Spinal cord (tissue), 9 donors: ENCODE measurements at regions not wholly inside any gene's neighbourhood (a gene's known extent, or its start where the extent isn't known, plus 50 kb on each side); places are given as distances from the start of the nearest gene placed in this dataset.

Source experiments
- DNase-seq, 6 donors: peaks; one replicate each; pipeline versions ENCODE4 v3.0.0 to v3.0.0-alpha.2; 2013 to 2015; ENCODE audit warnings: low spot score in 6 of 6, low read depth in 4 of 6
- H3K27ac ChIP-seq: one replicate; pipeline ENCODE4 v1.5.1; 2013; ENCODE audit warnings: low read depth, low read length, control low read depth
- H3K27me3 ChIP-seq: one replicate; pipeline ENCODE4 v1.6.1; 2013; ENCODE audit warnings: low read length; ENCODE audit not compliant: control insufficient read depth, insufficient read depth
- H3K36me3 ChIP-seq: one replicate; pipeline ENCODE4 v1.6.1; 2013; ENCODE audit warnings: low read length; ENCODE audit not compliant: control insufficient read depth, insufficient read depth
- H3K4me1 ChIP-seq: one replicate; pipeline ENCODE4 v1.6.1; 2013; ENCODE audit warnings: low read length; ENCODE audit not compliant: control insufficient read depth, insufficient read depth
- H3K4me3 ChIP-seq: one replicate; pipeline ENCODE4 v1.5.1; 2013; ENCODE audit warnings: low read depth, low read length, control low read depth
- H3K9me3 ChIP-seq: one replicate; pipeline ENCODE4 v1.6.1; 2013; ENCODE audit warnings: low read length; ENCODE audit not compliant: control insufficient read depth, insufficient read depth
- WGBS: methylation state at CpG from one replicate; pipeline ENCODE4 v1.1.5; 2013; ENCODE audit warnings: missing lambda C conversion rate; ENCODE audit not compliant: insufficient coverage; 5-methylcytosine and 5-hydroxymethylcytosine counted together
- donor health status: healthy.

GRCh38 chr10:2222631-2223030 lies 485.3 kb upstream of the ADARB2 start:
- Histone ChIP-seq H3K9me3 (no peaks in the 10 kb centered on the region), H3K4me3 (no peak overlapping the region), H3K36me3 (no peaks in the 10 kb centered on the region), H3K27ac (no peak overlapping the region), H3K4me1 (peaks cover 4% of the 10 kb centered on the region), H3K27me3 (no peaks in the 10 kb centered on the region)
- 96% methylated on average over 5 of the region's 6 CpGs for WGBS
- no peak for DNase-seq

- peak in 1 of 6 donors; percentile 5 for DNase-seq
- 44% methylated on average over 9 of the region's 10 CpGs for WGBS
- no peaks in the 10 kb centered on the region for H3K36me3 ChIP-seq
- no peak overlapping the region for H3K4me3 ChIP-seq
- H3K27me3 ChIP-seq, result peaks cover 4% of the 10 kb centered on the region
- H3K27ac ChIP-seq, result no peak overlapping the region
- H3K9me3 ChIP-seq, result no peaks in the 10 kb centered on the region
- no peaks in the 10 kb centered on the region for H3K4me1 ChIP-seq
These were observed 477.5 kb upstream of the ADARB2 start for GRCh38 chr10:2214805-2215204.

- H3K27me3 ChIP-seq, result peaks cover 4% of the 10 kb centered on the region
- H3K9me3 ChIP-seq, result no peaks in the 10 kb centered on the region
- H3K4me1 ChIP-seq, result no peaks in the 10 kb centered on the region
- no peaks in the 10 kb centered on the region for H3K36me3 ChIP-seq
- no peak overlapping the region for H3K4me3 ChIP-seq
- H3K27ac ChIP-seq, result no peak overlapping the region
- 96% methylated on average over 11 of the region's 12 CpGs for WGBS
- DNase-seq, result no peak
These were observed 476.8 kb upstream of the ADARB2 start for GRCh38 chr10:2214092-2214491.

GRCh38 chr10:2212244-2212834 lies 475.0 kb upstream of the ADARB2 start:
- H3K27me3 ChIP-seq, result peaks cover 4% of the 10 kb centered on the region
- H3K4me1 ChIP-seq, result no peaks in the 10 kb centered on the region
- no peak overlapping the region for H3K4me3 ChIP-seq
- no peaks in the 10 kb centered on the region for H3K9me3 ChIP-seq
- no peaks in the 10 kb centered on the region for H3K36me3 ChIP-seq
- peak in 2 of 6 donors; percentile 12 to 78 for DNase-seq
- no peak overlapping the region for H3K27ac ChIP-seq
- 51% methylated on average over 3 of the region's 11 CpGs for WGBS

GRCh38 chr10:2210088-2210487 lies 472.8 kb upstream of the ADARB2 start:
- no peaks in the 10 kb centered on the region for H3K36me3 ChIP-seq
- no peaks in the 10 kb centered on the region for H3K4me1 ChIP-seq
- H3K4me3 ChIP-seq, result no peak overlapping the region
- peak in 1 of 6 donors; percentile 9 for DNase-seq
- 51% methylated on average over 2 of the region's 7 CpGs for WGBS
- no peaks in the 10 kb centered on the region for H3K9me3 ChIP-seq
- H3K27me3 ChIP-seq, result peaks cover 4% of the 10 kb centered on the region
- H3K27ac ChIP-seq, result no peak overlapping the region

GRCh38 chr10:2208106-2208505 lies 470.8 kb upstream of the ADARB2 start:
- H3K36me3 ChIP-seq, result no peaks in the 10 kb centered on the region
- H3K27me3 ChIP-seq, result no peaks in the 10 kb centered on the region
- WGBS, result 87% methylated on average over 2 of the region's 7 CpGs
- no peak overlapping the region for H3K4me3 ChIP-seq
- H3K9me3 ChIP-seq, result no peaks in the 10 kb centered on the region
- no peaks in the 10 kb centered on the region for H3K4me1 ChIP-seq
- H3K27ac ChIP-seq, result no peak overlapping the region
- DNase-seq, result no peak

- 94% methylated on average over 18 of the region's 27 CpGs for WGBS
- no peak for DNase-seq
- Histone ChIP-seq H3K9me3 (no peaks in the 10 kb centered on the region), H3K27me3 (no peaks in the 10 kb centered on the region), H3K36me3 (no peaks in the 10 kb centered on the region), H3K4me1 (no peaks in the 10 kb centered on the region), H3K27ac (no peak overlapping the region), H3K4me3 (no peak overlapping the region)
These were observed 470.1 kb upstream of the ADARB2 start for GRCh38 chr10:2207246-2207922.

GRCh38 chr10:2205406-2205805 lies 468.1 kb upstream of the ADARB2 start:
- Histone ChIP-seq H3K4me1 (no peaks in the 10 kb centered on the region), H3K27me3 (no peaks in the 10 kb centered on the region), H3K9me3 (no peaks in the 10 kb centered on the region), H3K27ac (no peak overlapping the region), H3K36me3 (no peaks in the 10 kb centered on the region), H3K4me3 (no peak overlapping the region)
- DNase-seq, result no peak
- no CpG with 5 or more reads among the region's 2 CpGs for WGBS

GRCh38 chr10:2202401-2202800 lies 465.1 kb upstream of the ADARB2 start:
- Histone ChIP-seq H3K27ac (no peak overlapping the region), H3K9me3 (no peaks in the 10 kb centered on the region), H3K27me3 (no peaks in the 10 kb centered on the region), H3K4me1 (no peaks in the 10 kb centered on the region), H3K4me3 (no peak overlapping the region), H3K36me3 (no peaks in the 10 kb centered on the region)
- 47% methylated on average over 3 of the region's 8 CpGs for WGBS
- DNase-seq, result no peak

- H3K27me3 ChIP-seq, result no peaks in the 10 kb centered on the region
- H3K4me3 ChIP-seq, result no peak overlapping the region
- H3K4me1 ChIP-seq, result no peaks in the 10 kb centered on the region
- DNase-seq, result no peak
- no peaks in the 10 kb centered on the region for H3K9me3 ChIP-seq
- H3K36me3 ChIP-seq, result no peaks in the 10 kb centered on the region
- 95% methylated on average over 5 of the region's 6 CpGs for WGBS
- H3K27ac ChIP-seq, result no peak overlapping the region
These were observed 464.3 kb upstream of the ADARB2 start for GRCh38 chr10:2201534-2202099.
